C4-2B (cell line): ENCODE measurements at regions not wholly inside any gene's neighbourhood (a gene's known extent, or its start where the extent isn't known, plus 50 kb on each side); places are given as distances from the start of the nearest gene placed in this dataset.

Source experiments
- H3K27ac ChIP-seq: fragments of 450-650 bp; 2 replicates; pipeline ENCODE4 v1.5.1; 2017
- CTCF ChIP-seq: fragments of 450-650 bp; conservative IDR thresholded peaks from 2 replicates; pipeline ENCODE4 v1.5.1; 2017; ENCODE audit warnings: mild to moderate bottlenecking
- ZFX ChIP-seq: fragments of 450-650 bp; IDR thresholded peaks from 2 replicates; pipeline ENCODE4 v1.6.1; 2017

- H3K27ac ChIP-seq, result no peak overlapping the region
- no peak for TF ChIP-seq ZFX
- TF ChIP-seq CTCF, result no peak
Observed at GRCh38 chr13:106007156-106007555, 528.3 kb downstream of the EFNB2 start.

DNA sequence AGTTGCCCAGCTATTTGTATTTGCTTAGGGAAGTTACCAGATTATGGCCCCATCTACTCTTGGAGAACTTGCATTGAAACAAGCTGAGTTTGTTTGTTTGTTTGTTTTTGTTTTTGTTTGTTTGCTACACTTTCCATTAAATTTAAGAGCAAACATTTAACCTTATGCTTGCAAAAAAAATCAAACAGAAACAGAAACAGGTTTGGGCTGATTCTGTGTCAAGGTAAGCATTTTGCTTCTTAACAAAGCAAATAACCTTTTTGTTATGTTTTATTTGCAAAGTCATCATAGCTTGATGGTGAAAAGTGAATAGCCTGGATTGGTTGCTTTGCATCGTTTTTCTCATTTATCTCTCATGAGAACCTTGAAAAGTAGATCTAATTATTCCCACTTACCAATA is 531.8 kb downstream of the EFNB2 start:
- TF ChIP-seq ZFX, result no peak
- TF ChIP-seq CTCF, result no peak
- H3K27ac ChIP-seq, result no peak overlapping the region

GRCh38 chr13:106001443-106001842 is 534.0 kb downstream of the EFNB2 start:
- H3K27ac ChIP-seq, result no peak overlapping the region
- TF ChIP-seq CTCF, result no peak
- no peak for TF ChIP-seq ZFX

DNA sequence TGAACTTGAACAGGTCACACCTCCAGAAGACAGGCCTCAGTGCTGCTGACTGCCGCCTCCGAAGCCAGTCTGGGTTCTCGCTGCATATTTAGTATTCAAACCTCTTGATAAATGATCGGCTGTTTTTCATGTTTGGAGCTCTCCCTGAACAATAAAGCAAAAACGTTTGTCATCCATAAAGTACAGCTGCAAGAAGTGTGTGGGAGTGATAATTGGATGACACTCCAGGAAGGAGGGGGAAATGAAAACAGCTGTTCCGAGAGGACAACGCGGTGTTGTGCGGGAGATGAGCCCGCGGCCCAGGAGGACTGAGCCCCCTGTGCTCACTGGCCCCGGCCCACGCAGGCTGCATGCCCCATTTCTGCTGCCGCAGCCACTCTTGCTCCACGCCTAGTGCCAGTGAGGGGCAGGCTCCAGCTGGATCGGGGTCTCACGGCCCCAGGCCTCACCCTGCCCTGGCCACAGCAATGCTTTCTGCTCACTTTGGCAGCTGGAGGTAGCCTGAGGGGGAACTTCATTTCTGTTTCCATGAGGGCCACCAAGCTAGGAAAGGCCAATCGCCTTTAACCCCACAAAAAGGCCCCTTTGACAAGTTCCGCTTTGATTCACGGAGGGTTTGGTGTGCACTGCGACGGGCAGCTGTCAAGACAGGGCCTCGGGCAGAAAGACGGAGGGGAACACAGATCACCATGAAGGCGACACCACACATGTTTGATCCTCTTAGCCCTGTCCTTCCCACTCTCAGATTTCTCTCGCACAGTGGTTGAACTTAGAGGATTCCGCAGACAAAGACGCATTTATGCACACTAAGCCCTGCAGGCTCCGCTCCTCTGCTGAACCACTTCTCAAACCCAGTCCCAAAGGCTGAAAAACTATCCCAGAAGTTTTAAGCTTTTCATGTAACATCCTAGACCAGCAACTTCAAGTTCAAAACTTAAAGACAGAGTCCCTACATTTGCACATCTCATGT is 537.6 kb downstream of the EFNB2 start:
- TF ChIP-seq ZFX (no peak), CTCF (no peak)
- H3K27ac ChIP-seq, result no peak overlapping the region

DNA sequence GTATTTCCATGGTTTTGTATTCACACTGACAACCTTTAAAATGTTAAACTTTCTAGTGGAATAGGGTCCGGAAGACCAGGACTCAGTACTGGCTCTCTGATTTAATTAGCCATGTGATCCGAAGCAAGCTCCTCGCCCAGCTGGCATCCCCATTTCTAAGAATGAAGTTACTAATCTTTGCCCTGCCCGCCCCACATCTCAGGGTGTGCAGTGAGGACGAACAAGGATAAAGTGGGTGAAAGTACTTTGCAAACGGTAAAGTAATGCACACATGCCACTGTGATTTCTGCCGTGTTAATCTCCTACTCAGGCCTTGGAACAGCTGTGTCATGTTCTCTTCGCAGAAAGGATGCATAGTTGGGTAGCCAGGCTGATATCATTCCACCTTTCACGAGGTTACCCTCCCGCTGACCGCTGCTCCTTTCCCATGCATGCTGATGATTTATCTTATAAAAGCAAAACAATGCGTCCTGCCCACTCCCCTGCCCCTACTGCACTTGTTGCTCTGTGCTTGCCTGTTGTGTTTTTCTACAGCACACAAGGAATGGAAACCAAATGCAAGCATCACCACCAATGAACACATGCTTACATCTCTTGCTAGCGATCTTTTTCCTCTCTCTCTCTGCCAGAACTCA is 539.0 kb downstream of the EFNB2 start:
- no peak for TF ChIP-seq CTCF
- no peak for TF ChIP-seq ZFX

GRCh38 chr13:105994340-105994739 is 541.1 kb downstream of the EFNB2 start:
- no peak overlapping the region for H3K27ac ChIP-seq
- TF ChIP-seq ZFX, result no peak
- TF ChIP-seq CTCF, result no peak

More for the DNA sequence above, 539.0 kb downstream of the EFNB2 start:
- H3K27ac ChIP-seq, result no peak overlapping the region

GRCh38 chr13:105991622-105992277 is 543.7 kb downstream of the EFNB2 start:
- no peak overlapping the region for H3K27ac ChIP-seq
- TF ChIP-seq ZFX (no peak), CTCF (no peak)
